Activated T-helper 17 cell treated with anti-CD3 and anti-CD28 coated beads, Interleukin-2, amount 50 U/mL, for 72 hours (primary cell): ENCODE measurements at regions not wholly inside any gene's neighbourhood (a gene's known extent, or its start where the extent isn't known, plus 50 kb on each side); places are given as distances from the start of the nearest gene placed in this dataset.

Source experiments
- ATAC-seq: fragments of 150-1000 bp; cut with Tn5 transposase; replicated peaks from 2 replicates; pipeline ENCODE4 v1.10.0; 2021; ENCODE audit warnings: mild to moderate bottlenecking, moderate library complexity
- H3K27ac Mint-ChIP-seq: one replicate; pipeline ENCODE4 v1.8.0; 2022; ENCODE audit warnings: mixed read lengths
- H3K27me3 Mint-ChIP-seq: one replicate; pipeline ENCODE4 v1.8.0; 2022; ENCODE audit warnings: mixed read lengths
- H3K36me3 Mint-ChIP-seq: one replicate; pipeline ENCODE4 v1.8.0; 2022; ENCODE audit warnings: low read depth, mild to moderate bottlenecking, mixed read lengths
- H3K4me1 Mint-ChIP-seq: one replicate; pipeline ENCODE4 v1.8.0; 2022; ENCODE audit warnings: mixed read lengths
- H3K4me3 Mint-ChIP-seq: one replicate; pipeline ENCODE4 v1.8.0; 2022; ENCODE audit warnings: mild to moderate bottlenecking, mixed read lengths
- H3K9me3 Mint-ChIP-seq: one replicate; pipeline ENCODE4 v1.8.0; 2022; ENCODE audit warnings: mixed read lengths

- peaks cover 15% of the 10 kb centered on the region for H3K9me3 Mint-ChIP-seq
- H3K27ac Mint-ChIP-seq, result no peak overlapping the region
- ATAC-seq, result no peak
- H3K4me1 Mint-ChIP-seq, result no peaks in the 10 kb centered on the region
- H3K4me3 Mint-ChIP-seq, result no peak overlapping the region
- H3K27me3 Mint-ChIP-seq, result no peaks in the 10 kb centered on the region
- H3K36me3 Mint-ChIP-seq, result no peaks in the 10 kb centered on the region
Measured at GRCh38 chr18:40018266-40018665, 1936.8 kb upstream of the PIK3C3 start.

GRCh38 chr18:40017021-40017420 lies 1938.0 kb upstream of the PIK3C3 start:
- Mint-ChIP-seq H3K36me3 (no peaks in the 10 kb centered on the region), H3K27me3 (no peaks in the 10 kb centered on the region), H3K4me3 (no peak overlapping the region), H3K4me1 (no peaks in the 10 kb centered on the region), H3K9me3 (peaks cover 13% of the 10 kb centered on the region), H3K27ac (no peak overlapping the region)
- ATAC-seq, result no peak

GRCh38 chr18:40016405-40016804 lies 1938.6 kb upstream of the PIK3C3 start:
- no peaks in the 10 kb centered on the region for H3K27me3 Mint-ChIP-seq
- no peaks in the 10 kb centered on the region for H3K36me3 Mint-ChIP-seq
- H3K9me3 Mint-ChIP-seq, result peaks cover 11% of the 10 kb centered on the region
- ATAC-seq, result no peak
- H3K27ac Mint-ChIP-seq, result no peak overlapping the region
- no peaks in the 10 kb centered on the region for H3K4me1 Mint-ChIP-seq
- H3K4me3 Mint-ChIP-seq, result no peak overlapping the region

- Mint-ChIP-seq H3K4me1 (no peaks in the 10 kb centered on the region), H3K36me3 (no peaks in the 10 kb centered on the region), H3K4me3 (no peak overlapping the region), H3K27me3 (no peaks in the 10 kb centered on the region), H3K27ac (no peak overlapping the region), H3K9me3 (peaks cover 4% of the 10 kb centered on the region)
- no peak for ATAC-seq
Measured at GRCh38 chr18:40013001-40013609, 1941.9 kb upstream of the PIK3C3 start.

- Mint-ChIP-seq H3K4me1 (no peaks in the 10 kb centered on the region), H3K27ac (no peak overlapping the region), H3K4me3 (no peak overlapping the region), H3K27me3 (no peaks in the 10 kb centered on the region), H3K9me3 (peaks cover 6% of the 10 kb centered on the region), H3K36me3 (no peaks in the 10 kb centered on the region)
- ATAC-seq, result no peak
Measured at GRCh38 chr18:40011201-40011600, 1943.8 kb upstream of the PIK3C3 start.

- no peaks in the 10 kb centered on the region for H3K27me3 Mint-ChIP-seq
- H3K36me3 Mint-ChIP-seq, result no peaks in the 10 kb centered on the region
- no peak overlapping the region for H3K27ac Mint-ChIP-seq
- H3K4me1 Mint-ChIP-seq, result no peaks in the 10 kb centered on the region
- no peak overlapping the region for H3K4me3 Mint-ChIP-seq
- peaks cover 17% of the 10 kb centered on the region for H3K9me3 Mint-ChIP-seq
- no peak for ATAC-seq
Measured at GRCh38 chr18:40006634-40007033, 1948.4 kb upstream of the PIK3C3 start.

- Mint-ChIP-seq H3K27me3 (no peaks in the 10 kb centered on the region), H3K27ac (no peak overlapping the region), H3K36me3 (no peaks in the 10 kb centered on the region), H3K4me1 (no peaks in the 10 kb centered on the region), H3K4me3 (no peak overlapping the region), H3K9me3 (peaks cover 14% of the 10 kb centered on the region)
- no peak for ATAC-seq
Measured at GRCh38 chr18:40004246-40004645, 1950.8 kb upstream of the PIK3C3 start.

- ATAC-seq, result no peak
- Mint-ChIP-seq H3K27me3 (no peaks in the 10 kb centered on the region), H3K4me3 (no peak overlapping the region), H3K36me3 (no peaks in the 10 kb centered on the region), H3K4me1 (no peaks in the 10 kb centered on the region), H3K27ac (no peak overlapping the region), H3K9me3 (peaks cover 12% of the 10 kb centered on the region)
Measured at GRCh38 chr18:39998317-39998716, 1956.7 kb upstream of the PIK3C3 start.

GRCh38 chr18:39994498-39994897 lies 1960.5 kb upstream of the PIK3C3 start:
- Mint-ChIP-seq H3K9me3 (peaks cover 14% of the 10 kb centered on the region), H3K27ac (no peak overlapping the region), H3K27me3 (no peaks in the 10 kb centered on the region), H3K4me1 (no peaks in the 10 kb centered on the region), H3K4me3 (no peak overlapping the region), H3K36me3 (no peaks in the 10 kb centered on the region)
- no peak for ATAC-seq

GRCh38 chr18:39991696-39992265 lies 1963.3 kb upstream of the PIK3C3 start:
- Mint-ChIP-seq H3K4me1 (no peaks in the 10 kb centered on the region), H3K4me3 (no peak overlapping the region), H3K9me3 (peaks cover 13% of the 10 kb centered on the region), H3K36me3 (no peaks in the 10 kb centered on the region), H3K27me3 (no peaks in the 10 kb centered on the region), H3K27ac (no peak overlapping the region)
- ATAC-seq, result no peak

GRCh38 chr18:39990540-39990939 lies 1964.5 kb upstream of the PIK3C3 start:
- no peak for ATAC-seq
- no peak overlapping the region for H3K4me3 Mint-ChIP-seq
- H3K9me3 Mint-ChIP-seq, result peaks cover 5% of the 10 kb centered on the region
- no peaks in the 10 kb centered on the region for H3K27me3 Mint-ChIP-seq
- no peak overlapping the region for H3K27ac Mint-ChIP-seq
- H3K4me1 Mint-ChIP-seq, result no peaks in the 10 kb centered on the region
- no peaks in the 10 kb centered on the region for H3K36me3 Mint-ChIP-seq

GRCh38 chr18:39976771-39977170 lies 1978.3 kb upstream of the PIK3C3 start:
- no peaks in the 10 kb centered on the region for H3K4me1 Mint-ChIP-seq
- H3K36me3 Mint-ChIP-seq, result no peaks in the 10 kb centered on the region
- peaks cover 3% of the 10 kb centered on the region for H3K9me3 Mint-ChIP-seq
- no peak for ATAC-seq
- no peak overlapping the region for H3K4me3 Mint-ChIP-seq
- no peak overlapping the region for H3K27ac Mint-ChIP-seq
- H3K27me3 Mint-ChIP-seq, result no peaks in the 10 kb centered on the region

- no peak overlapping the region for H3K4me3 Mint-ChIP-seq
- no peaks in the 10 kb centered on the region for H3K36me3 Mint-ChIP-seq
- H3K27ac Mint-ChIP-seq, result no peak overlapping the region
- H3K27me3 Mint-ChIP-seq, result no peaks in the 10 kb centered on the region
- peaks cover 3% of the 10 kb centered on the region for H3K9me3 Mint-ChIP-seq
- no peaks in the 10 kb centered on the region for H3K4me1 Mint-ChIP-seq
- ATAC-seq, result no peak
Measured at GRCh38 chr18:39972521-39972920, 1982.5 kb upstream of the PIK3C3 start.

- Mint-ChIP-seq H3K27ac (no peak overlapping the region), H3K27me3 (no peaks in the 10 kb centered on the region), H3K4me1 (no peaks in the 10 kb centered on the region), H3K36me3 (no peaks in the 10 kb centered on the region), H3K9me3 (peaks cover 7% of the 10 kb centered on the region), H3K4me3 (no peak overlapping the region)
- ATAC-seq, result no peak
Measured at GRCh38 chr18:39969803-39970494, 1985.1 kb upstream of the PIK3C3 start.

GRCh38 chr18:39966275-39966674 lies 1988.8 kb upstream of the PIK3C3 start:
- peaks cover 4% of the 10 kb centered on the region for H3K9me3 Mint-ChIP-seq
- ATAC-seq, result no peak
- no peaks in the 10 kb centered on the region for H3K36me3 Mint-ChIP-seq
- H3K4me1 Mint-ChIP-seq, result no peaks in the 10 kb centered on the region
- H3K27ac Mint-ChIP-seq, result no peak overlapping the region
- no peak overlapping the region for H3K4me3 Mint-ChIP-seq
- no peaks in the 10 kb centered on the region for H3K27me3 Mint-ChIP-seq
